C4-2B (cell line): ENCODE measurements at regions not wholly inside any gene's neighbourhood (a gene's known extent, or its start where the extent isn't known, plus 50 kb on each side); places are given as distances from the start of the nearest gene placed in this dataset.

Experiments
- CTCF ChIP-seq: fragments of 450-650 bp; conservative IDR thresholded peaks from 2 replicates; pipeline ENCODE4 v1.5.1; 2017; ENCODE audit warnings: mild to moderate bottlenecking
- ZFX ChIP-seq: fragments of 450-650 bp; IDR thresholded peaks from 2 replicates; pipeline ENCODE4 v1.6.1; 2017

DNA sequence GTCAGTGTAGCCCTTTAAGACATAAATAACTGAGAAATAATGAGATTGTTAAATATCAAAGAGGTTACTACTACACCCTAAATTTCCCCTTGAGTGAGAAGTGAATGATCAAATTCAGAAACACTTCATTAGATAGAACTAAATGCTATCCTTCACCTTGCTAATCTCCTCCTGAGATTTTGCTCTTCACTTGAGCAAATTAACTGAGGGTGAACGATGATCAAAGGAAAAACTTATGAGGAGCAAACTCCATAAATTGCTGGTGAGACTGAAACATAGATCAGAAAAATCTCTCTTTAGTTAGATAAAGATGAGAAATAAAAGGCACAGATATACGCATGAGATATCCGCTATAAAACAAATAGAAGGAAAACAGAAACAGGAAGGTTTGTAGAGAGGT, 63.1 kb upstream of the TANC1 start:
- TF ChIP-seq CTCF (no peak), ZFX (no peak)
